ENCODE measurements at regions not wholly inside any gene's neighbourhood (a gene's known extent, or its start where the extent isn't known, plus 50 kb on each side); places are given as distances from the start of the nearest gene placed in this dataset.

DNA sequence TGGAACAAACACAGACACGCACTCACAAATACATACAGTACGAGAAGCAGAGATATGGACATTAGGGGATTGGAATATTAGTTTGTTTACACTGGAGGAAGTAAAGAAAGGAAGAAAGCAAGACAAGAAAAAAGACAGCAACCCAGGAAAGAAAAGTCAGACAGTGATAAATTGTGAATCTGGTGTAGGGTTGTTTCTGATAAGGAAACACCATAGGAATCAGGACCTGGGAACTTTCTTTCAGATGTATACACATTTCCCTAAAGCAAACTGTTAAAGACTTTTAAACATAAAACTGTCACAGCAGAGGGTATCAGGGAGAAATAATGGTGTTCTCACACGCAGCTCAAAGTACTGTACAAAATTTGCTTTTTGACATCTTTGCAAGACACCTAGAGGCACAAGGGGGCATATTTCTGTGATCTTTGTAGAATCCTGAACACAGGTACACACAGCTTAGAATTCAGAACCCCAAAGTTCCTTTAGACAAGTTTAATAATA is 153.7 kb downstream of the TUSC7 start:
- 48% methylated on average over 2 of the region's 3 CpGs for WGBS
- H3K36me3 ChIP-seq (ENCODE audit: control insufficient read depth in 1 of 2, insufficient read depth in 2 of 2, low read depth in 1 of 2, low read length in 2 of 2): no peaks in the 10 kb centered on the region

DNA sequence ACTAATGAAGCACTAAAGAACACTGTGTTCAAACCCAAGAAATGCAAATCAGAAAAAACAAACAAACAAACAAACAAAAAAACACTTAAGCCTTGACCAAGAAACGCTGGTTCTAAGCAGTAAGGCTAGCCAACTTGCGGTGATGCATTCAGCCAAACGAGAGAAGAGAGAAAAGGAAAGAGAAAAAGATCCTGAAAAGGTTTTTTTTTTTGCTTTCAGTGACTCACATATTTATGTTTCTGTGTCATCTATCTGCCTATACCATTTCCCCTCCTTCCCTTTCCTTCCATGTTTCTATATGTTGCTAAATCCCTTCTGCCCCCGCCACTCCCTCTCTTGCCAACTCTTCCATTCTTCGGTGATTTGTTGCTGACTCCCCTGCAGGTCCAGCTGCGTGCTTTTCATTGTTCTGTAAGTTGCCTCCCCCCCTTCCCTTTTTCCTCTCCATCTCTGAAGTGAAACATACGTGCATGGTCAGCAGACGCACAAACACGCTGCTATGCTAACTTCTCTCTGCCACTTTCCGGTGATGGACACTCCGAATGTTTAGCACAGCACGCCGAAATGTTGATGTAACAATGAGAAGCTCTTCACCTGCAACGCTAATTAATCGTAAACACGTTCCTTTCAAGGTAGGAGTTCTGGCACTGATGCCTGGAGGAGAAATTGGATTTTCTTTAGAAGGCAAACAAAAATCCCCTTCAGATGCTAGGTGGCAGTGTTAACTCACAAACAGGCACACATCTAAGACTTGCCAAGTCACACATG is 154.4 kb downstream of the TUSC7 start:
- Histone ChIP-seq H3K79me1 (replicated peaks; ENCODE audit: low read length, poor library complexity, severe bottlenecking) (no peaks in the 10 kb centered on the region), H3K27me3 (ENCODE audit: control insufficient read depth in 1 of 2, insufficient read depth in 1 of 2, low read length in 2 of 2) (no peaks in the 10 kb centered on the region), H3K14ac (ENCODE audit: low read length in 2 of 2) (no peak overlapping the region), H4K8ac (ENCODE audit: low read length) (no peak overlapping the region), H2BK12ac (ENCODE audit: low read length in 2 of 2) (peak overlapping the region in 1 of 2 experiments; percentile 49), H3K4me2 (ENCODE audit: low read length, poor library complexity, severe bottlenecking) (peak overlapping the region; percentile 53), H2AFZ (ENCODE audit: low read depth, low read length) (no peak overlapping the region), H3K23ac (ENCODE audit: low read length in 2 of 2) (no peak overlapping the region), H2BK5ac (ENCODE audit: low read depth, low read length, poor library complexity, severe bottlenecking) (no peak overlapping the region), H3K18ac (ENCODE audit: low read depth in 1 of 2, low read length in 2 of 2) (peak overlapping the region in 1 of 2 experiments; percentile 13), H3K4ac (ENCODE audit: low read depth in 1 of 2, low read length in 2 of 2) (no peak overlapping the region), H2BK120ac (ENCODE audit: low read depth, low read length) (no peak overlapping the region), H3K4me3 (ENCODE audit: insufficient read depth in 1 of 2, low read depth in 1 of 2, low read length in 2 of 2) (peak overlapping the region; percentile 15 to 79), H4K91ac (ENCODE audit: low read length) (no peak overlapping the region), H2BK15ac (ENCODE audit: low read depth, poor library complexity, severe bottlenecking) (peak overlapping the region; percentile 44), H3K9me3 (ENCODE audit: control insufficient read depth, low read length) (no peaks in the 10 kb centered on the region), H2AK5ac (ENCODE audit: low read length, severe bottlenecking) (no peak overlapping the region), H3K27ac (ENCODE audit: low read length, poor library complexity, severe bottlenecking) (no peak overlapping the region), H3K36me3 (ENCODE audit: control insufficient read depth in 1 of 2, insufficient read depth in 2 of 2, low read depth in 1 of 2, low read length in 2 of 2) (no peaks in the 10 kb centered on the region), H3K4me1 (ENCODE audit: control insufficient read depth, insufficient read depth, low read depth, low read length) (no peaks in the 10 kb centered on the region), H3K9ac (ENCODE audit: low read length) (peak overlapping the region; percentile 62)
- DNase-seq: peak; percentile 78
- 2% methylated on average over 12 of the region's 16 CpGs for WGBS

More for the DNA sequence above, 153.7 kb downstream of the TUSC7 start:
- H3K9me3 ChIP-seq (ENCODE audit: control insufficient read depth, low read length): no peaks in the 10 kb centered on the region
- no peak overlapping the region for H3K23ac ChIP-seq (ENCODE audit: low read length in 2 of 2)
- H3K4me3 ChIP-seq (ENCODE audit: insufficient read depth in 1 of 2, low read depth in 1 of 2, low read length in 2 of 2): no peak overlapping the region
- no peaks in the 10 kb centered on the region for H3K4me1 ChIP-seq (ENCODE audit: control insufficient read depth, insufficient read depth, low read depth, low read length)
- H4K8ac ChIP-seq (ENCODE audit: low read length): no peak overlapping the region
- no peak overlapping the region for H3K27ac ChIP-seq (ENCODE audit: low read length, poor library complexity, severe bottlenecking)
- H2BK12ac ChIP-seq (ENCODE audit: low read length in 2 of 2): no peak overlapping the region
- no peak overlapping the region for H2AFZ ChIP-seq (ENCODE audit: low read depth, low read length)
- H3K14ac ChIP-seq (ENCODE audit: low read length in 2 of 2): no peak overlapping the region
- no peak overlapping the region for H2BK15ac ChIP-seq (ENCODE audit: low read depth, poor library complexity, severe bottlenecking)
- peak; percentile 55 for DNase-seq
- no peak overlapping the region for H2BK120ac ChIP-seq (ENCODE audit: low read depth, low read length)
- H3K79me1 ChIP-seq (replicated peaks; ENCODE audit: low read length, poor library complexity, severe bottlenecking): no peaks in the 10 kb centered on the region
- H3K27me3 ChIP-seq (ENCODE audit: control insufficient read depth in 1 of 2, insufficient read depth in 1 of 2, low read length in 2 of 2): no peaks in the 10 kb centered on the region
- H2BK5ac ChIP-seq (ENCODE audit: low read depth, low read length, poor library complexity, severe bottlenecking): no peak overlapping the region
- H2AK5ac ChIP-seq (ENCODE audit: low read length, severe bottlenecking): no peak overlapping the region
- H4K91ac ChIP-seq (ENCODE audit: low read length): no peak overlapping the region
- H3K18ac ChIP-seq (ENCODE audit: low read depth in 1 of 2, low read length in 2 of 2): no peak overlapping the region
- H3K9ac ChIP-seq (ENCODE audit: low read length): no peak overlapping the region
- H3K4ac ChIP-seq (ENCODE audit: low read depth in 1 of 2, low read length in 2 of 2): no peak overlapping the region
- H3K4me2 ChIP-seq (ENCODE audit: low read length, poor library complexity, severe bottlenecking): no peak overlapping the region

DNA sequence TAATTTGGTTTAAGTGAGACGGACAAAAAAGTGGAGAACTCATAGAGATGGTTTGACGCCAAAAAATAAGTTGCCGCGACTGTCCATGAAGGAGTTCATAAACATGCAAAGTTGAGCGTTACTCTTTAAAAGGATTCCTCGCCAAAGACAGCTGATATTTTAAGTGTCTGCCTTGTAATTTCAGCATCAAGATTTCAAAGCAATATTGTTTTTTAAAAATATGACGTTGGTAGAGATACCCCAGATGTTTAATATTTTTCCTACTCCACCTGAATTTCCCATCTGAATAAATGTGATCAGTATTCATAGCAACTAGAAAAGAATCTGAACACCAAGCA is 155.0 kb downstream of the TUSC7 start:
- Histone ChIP-seq H3K27ac (ENCODE audit: low read length, poor library complexity, severe bottlenecking) (no peak overlapping the region), H2AK5ac (ENCODE audit: low read length, severe bottlenecking) (no peak overlapping the region), H3K36me3 (ENCODE audit: control insufficient read depth in 1 of 2, insufficient read depth in 2 of 2, low read depth in 1 of 2, low read length in 2 of 2) (no peaks in the 10 kb centered on the region), H3K79me1 (replicated peaks; ENCODE audit: low read length, poor library complexity, severe bottlenecking) (no peaks in the 10 kb centered on the region), H3K27me3 (ENCODE audit: control insufficient read depth in 1 of 2, insufficient read depth in 1 of 2, low read length in 2 of 2) (no peaks in the 10 kb centered on the region), H4K8ac (ENCODE audit: low read length) (no peak overlapping the region), H3K14ac (ENCODE audit: low read length in 2 of 2) (no peak overlapping the region), H2BK5ac (ENCODE audit: low read depth, low read length, poor library complexity, severe bottlenecking) (no peak overlapping the region), H2BK15ac (ENCODE audit: low read depth, poor library complexity, severe bottlenecking) (no peak overlapping the region), H3K4me2 (ENCODE audit: low read length, poor library complexity, severe bottlenecking) (no peak overlapping the region), H2BK12ac (ENCODE audit: low read length in 2 of 2) (no peak overlapping the region), H4K91ac (ENCODE audit: low read length) (no peak overlapping the region), H2BK120ac (ENCODE audit: low read depth, low read length) (no peak overlapping the region), H3K9ac (ENCODE audit: low read length) (peak overlapping the region; percentile 62), H3K18ac (ENCODE audit: low read depth in 1 of 2, low read length in 2 of 2) (no peak overlapping the region), H3K9me3 (ENCODE audit: control insufficient read depth, low read length) (no peaks in the 10 kb centered on the region), H2AFZ (ENCODE audit: low read depth, low read length) (no peak overlapping the region), H3K23ac (ENCODE audit: low read length in 2 of 2) (no peak overlapping the region), H3K4ac (ENCODE audit: low read depth in 1 of 2, low read length in 2 of 2) (no peak overlapping the region), H3K4me1 (ENCODE audit: control insufficient read depth, insufficient read depth, low read depth, low read length) (no peaks in the 10 kb centered on the region), H3K4me3 (ENCODE audit: insufficient read depth in 1 of 2, low read depth in 1 of 2, low read length in 2 of 2) (peak overlapping the region in 1 of 2 experiments; percentile 79)
- WGBS: 31% methylated on average over 7 of the region's 7 CpGs
- DNase-seq: no peak

DNA sequence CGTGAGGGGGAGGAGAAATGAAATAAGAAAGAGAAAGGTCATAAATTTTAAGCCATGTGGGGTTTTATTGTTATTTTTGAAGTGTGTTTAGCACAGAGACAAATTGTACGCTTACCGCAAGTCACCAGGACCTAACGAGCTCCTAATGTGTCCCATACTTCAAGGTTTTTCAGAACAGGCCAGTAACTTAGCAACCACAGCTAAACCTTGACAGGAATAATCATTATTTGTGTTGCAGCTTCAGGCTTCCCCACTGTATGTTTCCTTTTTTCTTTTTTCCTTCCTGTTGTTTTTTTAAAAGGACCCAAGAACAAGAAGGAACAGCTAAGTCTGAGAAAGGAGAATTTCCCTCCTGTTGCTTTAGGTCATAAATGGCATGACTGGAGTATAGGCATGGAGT is 160.8 kb downstream of the TUSC7 start:
- Histone ChIP-seq H3K9ac (ENCODE audit: low read length) (no peak overlapping the region), H3K4ac (ENCODE audit: low read depth in 1 of 2, low read length in 2 of 2) (no peak overlapping the region), H3K14ac (ENCODE audit: low read length in 2 of 2) (no peak overlapping the region), H2BK12ac (ENCODE audit: low read length in 2 of 2) (no peak overlapping the region), H4K8ac (ENCODE audit: low read length) (no peak overlapping the region), H3K23ac (ENCODE audit: low read length in 2 of 2) (no peak overlapping the region), H3K4me3 (ENCODE audit: insufficient read depth in 1 of 2, low read depth in 1 of 2, low read length in 2 of 2) (no peak overlapping the region), H2BK5ac (ENCODE audit: low read depth, low read length, poor library complexity, severe bottlenecking) (no peak overlapping the region), H3K4me1 (ENCODE audit: control insufficient read depth, insufficient read depth, low read depth, low read length) (no peaks in the 10 kb centered on the region), H3K27ac (ENCODE audit: low read length, poor library complexity, severe bottlenecking) (no peak overlapping the region), H2AK5ac (ENCODE audit: low read length, severe bottlenecking) (no peak overlapping the region), H2AFZ (ENCODE audit: low read depth, low read length) (no peak overlapping the region), H4K91ac (ENCODE audit: low read length) (no peak overlapping the region), H3K9me3 (ENCODE audit: control insufficient read depth, low read length) (peaks cover 4% of the 10 kb centered on the region), H2BK15ac (ENCODE audit: low read depth, poor library complexity, severe bottlenecking) (no peak overlapping the region), H2BK120ac (ENCODE audit: low read depth, low read length) (no peak overlapping the region), H3K27me3 (ENCODE audit: control insufficient read depth in 1 of 2, insufficient read depth in 1 of 2, low read length in 2 of 2) (no peaks in the 10 kb centered on the region), H3K79me1 (replicated peaks; ENCODE audit: low read length, poor library complexity, severe bottlenecking) (no peaks in the 10 kb centered on the region), H3K4me2 (ENCODE audit: low read length, poor library complexity, severe bottlenecking) (no peak overlapping the region), H3K18ac (ENCODE audit: low read depth in 1 of 2, low read length in 2 of 2) (no peak overlapping the region), H3K36me3 (ENCODE audit: control insufficient read depth in 1 of 2, insufficient read depth in 2 of 2, low read depth in 1 of 2, low read length in 2 of 2) (no peaks in the 10 kb centered on the region)
- WGBS: 66% methylated on average over 4 of the region's 4 CpGs
- DNase-seq: no peak

All from mesenchymal stem cell (in vitro differentiated cells and primary cell).